SK-N-SH (cell line): ENCODE measurements at regions not wholly inside any gene's neighbourhood (a gene's known extent, or its start where the extent isn't known, plus 50 kb on each side); places are given as distances from the start of the nearest gene placed in this dataset.

Source experiments
- CTCF ChIA-PET: fragments of 300-600, 350-600 bp; formaldehyde crosslinking; extraction: SDS; loops from one replicate; lab custom pipeline; 2021; lab: Yijun Ruan, JAX
- POLR2A ChIA-PET: fragments of 350-600 bp; sonication (Branson Sonifier 250); formaldehyde crosslinking; extraction: SDS; loops from one replicate; lab custom pipeline; 2020; ENCODE audit warnings: antibody characterized with exemption, inconsistent platforms; lab: Yijun Ruan, JAX
- DNase-seq: peaks from one replicate; pipeline ENCODE4 v3.0.0; 2012
- H2AFZ ChIP-seq: fragments of 200-600 bp; sonication (generic); 2 replicates; pipeline ENCODE4 v1.8.1; 2016; ENCODE audit warnings: antibody characterized with exemption, mild to moderate bottlenecking, low read depth
- H3F3A ChIP-seq: fragments of 200-600 bp; sonication (generic); replicated peaks from 2 replicates; pipeline ENCODE3; 2016; ENCODE audit warnings: antibody characterized with exemption, mild to moderate bottlenecking; ENCODE audit not compliant: insufficient read depth
- H3K27ac ChIP-seq, 2 experiments: fragments of 200-500 bp in 1 of 2; fragments of 200-600 bp in 1 of 2; sonication (Bioruptor generic) in 1 of 2; sonication (generic), shearing (Covaris generic) in 1 of 2; 2 replicates each; pipeline versions ENCODE4 v1.5.1 to v1.6.1; 2014 to 2016; ENCODE audit warnings: low read depth in 2 of 2, inconsistent platforms in 1 of 2, low read length in 1 of 2, mild to moderate bottlenecking in 1 of 2, mixed read lengths in 1 of 2
- H3K27me3 ChIP-seq: fragments of 200-600 bp; sonication (generic), shearing (Covaris generic); 2 replicates; pipeline ENCODE4 v1.6.1; 2016; ENCODE audit warnings: mixed run types; ENCODE audit not compliant: insufficient read depth
- H3K36me3 ChIP-seq, 2 experiments: fragments of 200-500 bp in 1 of 2; fragments of 200-600 bp in 1 of 2; sonication (Bioruptor generic) in 1 of 2; sonication (generic) in 1 of 2; replicated peaks in 1 of 2; 2 replicates each; pipeline versions ENCODE3 to v1.5.1; 2014 to 2016; ENCODE audit warnings: low read length in 1 of 2, mild to moderate bottlenecking in 1 of 2; ENCODE audit not compliant: insufficient read depth in 2 of 2, control insufficient read depth in 1 of 2
- H3K4me1 ChIP-seq, 2 experiments: fragments of 200-500 bp in 1 of 2; fragments of 200-600 bp in 1 of 2; sonication (Bioruptor generic) in 1 of 2; sonication (generic), shearing (Covaris generic) in 1 of 2; 2 replicates each; pipeline versions ENCODE4 v1.5.1 to v1.6.1; 2014 to 2016; ENCODE audit warnings: low read depth in 1 of 2, low read length in 1 of 2, mixed run types in 1 of 2; ENCODE audit not compliant: insufficient read depth in 2 of 2, control insufficient read depth in 1 of 2
- H3K4me2 ChIP-seq: fragments of 200-600 bp; sonication (generic), shearing (Covaris generic); 2 replicates; pipeline ENCODE4 v1.6.1; 2017; ENCODE audit warnings: mixed run types
- H3K4me3 ChIP-seq, 2 experiments: fragments of 200-500 bp in 1 of 2; fragments of 200-600 bp in 1 of 2; sonication (Bioruptor generic) in 1 of 2; sonication (generic), shearing (Covaris generic) in 1 of 2; 2 replicates each; pipeline versions ENCODE4 v1.5.1 to v1.8.1; 2014 to 2016; ENCODE audit warnings: low read depth in 2 of 2, inconsistent platforms in 1 of 2, low read length in 1 of 2, mild to moderate bottlenecking in 1 of 2, mixed read lengths in 1 of 2, moderate library complexity in 1 of 2
- H3K79me2 ChIP-seq: fragments of 200-600 bp; sonication (generic); 2 replicates; pipeline ENCODE4 v1.8.1; 2017; ENCODE audit warnings: mild to moderate bottlenecking; ENCODE audit not compliant: insufficient read depth
- H3K9ac ChIP-seq: fragments of 200-600 bp; sonication (generic); 2 replicates; pipeline ENCODE4 v1.6.1; 2017; ENCODE audit warnings: mixed run types
- H3K9me2 ChIP-seq: fragments of 200-600 bp; sonication (generic); 2 replicates; pipeline ENCODE4 v1.6.1; 2017; ENCODE audit warnings: mixed run types
- H3K9me3 ChIP-seq: fragments of 200-600 bp; sonication (generic); 2 replicates; pipeline ENCODE4 v1.6.1; 2017; ENCODE audit warnings: mixed run types, mild to moderate bottlenecking, moderate library complexity
- H4K20me1 ChIP-seq: fragments of 200-600 bp; sonication (generic); 2 replicates; pipeline ENCODE4 v1.6.1; 2017; ENCODE audit warnings: mild to moderate bottlenecking, mixed run types; ENCODE audit not compliant: insufficient read depth
- CHD2 ChIP-seq: fragments of 150-350 bp; IDR thresholded peaks from 2 replicates; pipeline ENCODE4 v1.6.1; 2018; ENCODE audit warnings: low read length; ENCODE audit not compliant: partially characterized antibody
- GATA2 ChIP-seq: sonication (generic); formaldehyde crosslinking; IDR thresholded peaks from 2 replicates; pipeline ENCODE4 v1.5.0; 2020; ENCODE audit warnings: mild to moderate bottlenecking, missing genetic modification reagents
- RCOR1 ChIP-seq: fragments of 150-350 bp; IDR thresholded peaks from 2 replicates; pipeline ENCODE4 v1.6.1; 2017; ENCODE audit warnings: antibody characterized with exemption, low read length
- RXRA ChIP-seq: IDR thresholded peaks from 2 replicates; pipeline ENCODE4 v1.4.0; 2012; ENCODE audit warnings: low read depth, mild to moderate bottlenecking, borderline replicate concordance
- TEAD4 ChIP-seq: IDR thresholded peaks from 2 replicates; pipeline ENCODE4 v1.4.0; 2012; ENCODE audit warnings: mild to moderate bottlenecking, borderline replicate concordance; ENCODE audit not compliant: insufficient read depth
- WGBS: methylation state at CpG from one replicate; pipeline ENCODE4 v1.1.6; 2017; ENCODE audit warnings: low lambda C conversion rate; 5-methylcytosine and 5-hydroxymethylcytosine counted together
- TF ChIP-seq, protein P1 (sequence below): fragments of 150-350 bp; IDR thresholded peaks from 2 replicates; pipeline ENCODE4 v1.6.1; 2017; ENCODE audit warnings: antibody characterized with exemption, low read length, low read depth, borderline replicate concordance
- TF ChIP-seq, protein P2 (sequence below): IDR thresholded peaks from 2 replicates; pipeline ENCODE4 v1.4.0; 2012; ENCODE audit warnings: low read depth, borderline replicate concordance
- TF ChIP-seq, protein P3 (sequence below): IDR thresholded peaks from 2 replicates; pipeline ENCODE4 v1.6.1; 2012; ENCODE audit warnings: mild to moderate bottlenecking, low read depth, low read length, moderate library complexity
- TF ChIP-seq, protein P4 (sequence below): IDR thresholded peaks from 2 replicates; pipeline ENCODE4 v1.4.0; 2012; ENCODE audit warnings: low read depth

DNA sequence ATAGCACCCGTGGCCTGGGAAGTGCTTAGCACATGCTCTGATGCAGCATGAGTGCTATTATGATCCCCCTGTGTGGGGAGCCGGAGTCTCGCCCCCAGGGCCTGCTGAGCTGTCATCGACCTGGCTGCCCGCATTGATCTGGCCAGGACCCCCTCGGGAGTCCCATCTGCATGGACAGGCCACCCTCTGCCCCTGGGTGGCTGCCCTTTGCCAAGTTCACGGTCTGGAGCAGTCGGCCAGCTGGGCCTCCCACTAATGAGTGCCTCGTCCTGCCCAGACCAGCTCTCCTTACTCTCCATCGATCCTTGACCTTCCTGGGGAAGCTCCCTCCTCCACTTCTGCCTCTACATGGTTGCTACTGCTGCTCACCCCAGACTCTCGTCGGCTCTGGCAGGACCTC is 121.8 kb upstream of the RUNX3 start:
- Histone ChIP-seq H2AFZ (no peak overlapping the region), H3K4me1 (peaks cover 0 to 37% of the 10 kb centered on the region in 2 experiments; a peak in 1 of 4 replicates), H4K20me1 (no peaks in the 10 kb centered on the region), H3K9me2 (no peaks in the 10 kb centered on the region), H3K4me3 (no peak overlapping the region), H3K36me3 (no peaks in the 10 kb centered on the region), H3K79me2 (no peaks in the 10 kb centered on the region), H3F3A (no peaks in the 10 kb centered on the region), H3K4me2 (no peak overlapping the region), H3K27me3 (peaks cover 40% of the 10 kb centered on the region; the same call in 1 of the 2 replicates), H3K27ac (no peak overlapping the region), H3K9ac (no peak overlapping the region), H3K9me3 (no peaks in the 10 kb centered on the region)
- CTCF ChIA-PET, result interaction anchor here (0.9 to 8.7 kb wide), 3 partner anchors 11 to 50 kb away, joined by 3 to 55 read pairs (median 4); no protein-coding TSS in a partner anchor
- WGBS, result 25% methylated on average over 6 of the region's 12 CpGs
- DNase-seq, result peak; percentile 46
- POLR2A ChIA-PET, result interaction anchor here (0.9 kb wide), 1 partner anchor 48 kb away, joined by 3 read pairs; no protein-coding TSS in a partner anchor
- TF ChIP-seq, protein P1, sequence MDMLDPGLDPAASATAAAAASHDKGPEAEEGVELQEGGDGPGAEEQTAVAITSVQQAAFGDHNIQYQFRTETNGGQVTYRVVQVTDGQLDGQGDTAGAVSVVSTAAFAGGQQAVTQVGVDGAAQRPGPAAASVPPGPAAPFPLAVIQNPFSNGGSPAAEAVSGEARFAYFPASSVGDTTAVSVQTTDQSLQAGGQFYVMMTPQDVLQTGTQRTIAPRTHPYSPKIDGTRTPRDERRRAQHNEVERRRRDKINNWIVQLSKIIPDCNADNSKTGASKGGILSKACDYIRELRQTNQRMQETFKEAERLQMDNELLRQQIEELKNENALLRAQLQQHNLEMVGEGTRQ, result no peak
- TF ChIP-seq GATA2 (CRISPR knock-in tag) (no peak), RXRA (no peak), RCOR1 (no peak), TEAD4 (no peak), CHD2 (no peak)
- TF ChIP-seq, protein P2, sequence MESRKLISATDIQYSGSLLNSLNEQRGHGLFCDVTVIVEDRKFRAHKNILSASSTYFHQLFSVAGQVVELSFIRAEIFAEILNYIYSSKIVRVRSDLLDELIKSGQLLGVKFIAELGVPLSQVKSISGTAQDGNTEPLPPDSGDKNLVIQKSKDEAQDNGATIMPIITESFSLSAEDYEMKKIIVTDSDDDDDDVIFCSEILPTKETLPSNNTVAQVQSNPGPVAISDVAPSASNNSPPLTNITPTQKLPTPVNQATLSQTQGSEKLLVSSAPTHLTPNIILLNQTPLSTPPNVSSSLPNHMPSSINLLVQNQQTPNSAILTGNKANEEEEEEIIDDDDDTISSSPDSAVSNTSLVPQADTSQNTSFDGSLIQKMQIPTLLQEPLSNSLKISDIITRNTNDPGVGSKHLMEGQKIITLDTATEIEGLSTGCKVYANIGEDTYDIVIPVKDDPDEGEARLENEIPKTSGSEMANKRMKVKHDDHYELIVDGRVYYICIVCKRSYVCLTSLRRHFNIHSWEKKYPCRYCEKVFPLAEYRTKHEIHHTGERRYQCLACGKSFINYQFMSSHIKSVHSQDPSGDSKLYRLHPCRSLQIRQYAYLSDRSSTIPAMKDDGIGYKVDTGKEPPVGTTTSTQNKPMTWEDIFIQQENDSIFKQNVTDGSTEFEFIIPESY, result no peak
- TF ChIP-seq, protein P3, sequence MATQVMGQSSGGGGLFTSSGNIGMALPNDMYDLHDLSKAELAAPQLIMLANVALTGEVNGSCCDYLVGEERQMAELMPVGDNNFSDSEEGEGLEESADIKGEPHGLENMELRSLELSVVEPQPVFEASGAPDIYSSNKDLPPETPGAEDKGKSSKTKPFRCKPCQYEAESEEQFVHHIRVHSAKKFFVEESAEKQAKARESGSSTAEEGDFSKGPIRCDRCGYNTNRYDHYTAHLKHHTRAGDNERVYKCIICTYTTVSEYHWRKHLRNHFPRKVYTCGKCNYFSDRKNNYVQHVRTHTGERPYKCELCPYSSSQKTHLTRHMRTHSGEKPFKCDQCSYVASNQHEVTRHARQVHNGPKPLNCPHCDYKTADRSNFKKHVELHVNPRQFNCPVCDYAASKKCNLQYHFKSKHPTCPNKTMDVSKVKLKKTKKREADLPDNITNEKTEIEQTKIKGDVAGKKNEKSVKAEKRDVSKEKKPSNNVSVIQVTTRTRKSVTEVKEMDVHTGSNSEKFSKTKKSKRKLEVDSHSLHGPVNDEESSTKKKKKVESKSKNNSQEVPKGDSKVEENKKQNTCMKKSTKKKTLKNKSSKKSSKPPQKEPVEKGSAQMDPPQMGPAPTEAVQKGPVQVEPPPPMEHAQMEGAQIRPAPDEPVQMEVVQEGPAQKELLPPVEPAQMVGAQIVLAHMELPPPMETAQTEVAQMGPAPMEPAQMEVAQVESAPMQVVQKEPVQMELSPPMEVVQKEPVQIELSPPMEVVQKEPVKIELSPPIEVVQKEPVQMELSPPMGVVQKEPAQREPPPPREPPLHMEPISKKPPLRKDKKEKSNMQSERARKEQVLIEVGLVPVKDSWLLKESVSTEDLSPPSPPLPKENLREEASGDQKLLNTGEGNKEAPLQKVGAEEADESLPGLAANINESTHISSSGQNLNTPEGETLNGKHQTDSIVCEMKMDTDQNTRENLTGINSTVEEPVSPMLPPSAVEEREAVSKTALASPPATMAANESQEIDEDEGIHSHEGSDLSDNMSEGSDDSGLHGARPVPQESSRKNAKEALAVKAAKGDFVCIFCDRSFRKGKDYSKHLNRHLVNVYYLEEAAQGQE, result no peak
- TF ChIP-seq, protein P4, sequence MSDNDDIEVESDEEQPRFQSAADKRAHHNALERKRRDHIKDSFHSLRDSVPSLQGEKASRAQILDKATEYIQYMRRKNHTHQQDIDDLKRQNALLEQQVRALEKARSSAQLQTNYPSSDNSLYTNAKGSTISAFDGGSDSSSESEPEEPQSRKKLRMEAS, result no peak
